Breast epithelium (tissue), 4 donors: ENCODE measurements at regions not wholly inside any gene's neighbourhood (a gene's known extent, or its start where the extent isn't known, plus 50 kb on each side); places are given as distances from the start of the nearest gene placed in this dataset.

Experiments
- DNase-seq, 2 donors: peaks; one replicate each; pipeline ENCODE4 v3.0.0-alpha.2; 2019; ENCODE audit warnings: low spot score in 2 of 2
- H3K27ac ChIP-seq, 2 donors: fragments of 200-600 bp; sonication (generic) in 1 of 2; one replicate each; pipeline ENCODE4 v1.5.1; 2016 to 2019; ENCODE audit warnings: mild to moderate bottlenecking in 1 of 2
- H3K27me3 ChIP-seq, 2 donors: fragments of 200-600 bp; sonication (generic) in 1 of 2; one replicate each; pipeline versions ENCODE4 v1.5.1 to v1.6.0; 2017 to 2019; ENCODE audit warnings: control low read depth in 1 of 2, mild to moderate bottlenecking in 1 of 2
- H3K36me3 ChIP-seq: fragments of 200-600 bp; one replicate; pipeline ENCODE4 v1.5.1; 2019
- H3K4me1 ChIP-seq, 2 donors: fragments of 200-600 bp; sonication (generic); one replicate each; pipeline ENCODE4 v1.5.1; 2016 to 2019; ENCODE audit warnings: control low read depth in 1 of 2
- H3K4me3 ChIP-seq, 3 donors: fragments of 200-600 bp; sonication (generic); 1 replicate in 2 of 3; 2 replicates in 1 of 3; pipeline ENCODE4 v1.5.1; 2016 to 2019; ENCODE audit warnings: mild to moderate bottlenecking in 3 of 3, moderate library complexity in 2 of 3
- H3K9me3 ChIP-seq, 2 donors: fragments of 200-600 bp; sonication (generic) in 1 of 2; one replicate each; pipeline ENCODE4 v1.5.1; 2016 to 2019; ENCODE audit warnings: control low read depth in 1 of 2
- CTCF ChIP-seq, 3 donors: fragments of 450-650 bp; IDR thresholded peaks; one replicate each; pipeline ENCODE4 v1.5.1; 2016 to 2017; ENCODE audit warnings: antibody characterized with exemption in 3 of 3, mild to moderate bottlenecking in 3 of 3, moderate library complexity in 3 of 3
- POLR2A ChIP-seq: fragments of 450-650 bp; IDR thresholded peaks from one replicate; pipeline ENCODE4 v1.6.1; 2016; ENCODE audit warnings: antibody characterized with exemption, mild to moderate bottlenecking, moderate library complexity
- POLR2AphosphoS5 ChIP-seq, 3 donors: sonication (generic); formaldehyde crosslinking; IDR thresholded peaks; one replicate each; pipeline ENCODE4 v1.6.1; 2017; ENCODE audit warnings: antibody characterized with exemption in 3 of 3
- intact Hi-C: fragments of 100-400 bp; cut with DNase I; formaldehyde crosslinking; loops from one replicate; pipeline ENCODE4 v1.15.1; 2023; ENCODE audit warnings: low total_unique reads

- H3K4me1 ChIP-seq, result no peaks in the 10 kb centered on the region
- TF ChIP-seq POLR2A (no peak), CTCF (IDR thresholded peaks at IDR 0.05) (no peak)
- no peak overlapping the region for H3K4me3 ChIP-seq
- intact Hi-C loops, result no loop called here
- no peak overlapping the region for H3K27ac ChIP-seq
- H3K27me3 ChIP-seq, result no peaks in the 10 kb centered on the region
- DNase-seq, result no peak
- no peaks in the 10 kb centered on the region for H3K9me3 ChIP-seq
- H3K36me3 ChIP-seq, result no peaks in the 10 kb centered on the region
These were observed 133.2 kb downstream of the LARP7 start for GRCh38 chr4:112770114-112770513.

- Histone ChIP-seq H3K4me3 (no peak overlapping the region), H3K27me3 (no peaks in the 10 kb centered on the region), H3K36me3 (no peaks in the 10 kb centered on the region), H3K9me3 (no peaks in the 10 kb centered on the region), H3K27ac (no peak overlapping the region), H3K4me1 (no peaks in the 10 kb centered on the region)
- no peak for DNase-seq
- TF ChIP-seq CTCF (IDR thresholded peaks at IDR 0.05) (no peak), POLR2A (no peak), POLR2AphosphoS5 (IDR thresholded peaks at IDR 0.05) (no peak)
- intact Hi-C loops, result no loop called here
These were observed 138.9 kb downstream of the LARP7 start for GRCh38 chr4:112775801-112776200.

GRCh38 chr4:112776535-112776934 is 139.6 kb downstream of the LARP7 start:
- no peak for DNase-seq
- no peaks in the 10 kb centered on the region for H3K4me1 ChIP-seq
- no peak overlapping the region for H3K27ac ChIP-seq
- TF ChIP-seq POLR2A, result no peak
- no peak for TF ChIP-seq CTCF (IDR thresholded peaks at IDR 0.05)
- TF ChIP-seq POLR2AphosphoS5 (IDR thresholded peaks at IDR 0.05), result no peak
- intact Hi-C loops, result no loop called here
- no peaks in the 10 kb centered on the region for H3K27me3 ChIP-seq
- no peaks in the 10 kb centered on the region for H3K9me3 ChIP-seq
- H3K36me3 ChIP-seq, result no peaks in the 10 kb centered on the region
- no peak overlapping the region for H3K4me3 ChIP-seq

DNA sequence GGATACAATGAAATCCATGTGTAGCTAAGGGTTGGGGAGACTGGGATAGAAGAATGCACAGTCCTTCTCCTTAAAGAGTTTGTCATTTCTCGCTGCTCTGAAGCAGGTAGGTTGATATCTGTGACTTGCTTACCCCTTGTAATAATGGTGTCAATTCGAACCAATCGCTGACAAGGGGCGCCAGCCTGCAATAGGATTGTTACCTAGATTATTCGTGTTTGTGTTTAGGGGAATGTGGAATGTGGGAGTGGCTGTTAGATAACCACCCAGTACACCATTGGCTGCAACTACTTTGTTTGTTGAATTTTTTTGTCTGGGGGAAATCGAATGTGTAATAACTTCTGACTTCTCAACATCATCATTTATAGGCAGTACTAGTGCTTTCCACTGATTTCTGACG is 141.6 kb downstream of the LARP7 start:
- no peaks in the 10 kb centered on the region for H3K36me3 ChIP-seq
- H3K4me3 ChIP-seq, result no peak overlapping the region
- TF ChIP-seq CTCF (IDR thresholded peaks at IDR 0.05), result no peak
- no peak for TF ChIP-seq POLR2AphosphoS5 (IDR thresholded peaks at IDR 0.05)
- H3K4me1 ChIP-seq, result no peaks in the 10 kb centered on the region
- no peak for DNase-seq
- intact Hi-C loops, result no loop called here
- H3K27ac ChIP-seq, result no peak overlapping the region
- no peaks in the 10 kb centered on the region for H3K27me3 ChIP-seq
- no peaks in the 10 kb centered on the region for H3K9me3 ChIP-seq

DNA sequence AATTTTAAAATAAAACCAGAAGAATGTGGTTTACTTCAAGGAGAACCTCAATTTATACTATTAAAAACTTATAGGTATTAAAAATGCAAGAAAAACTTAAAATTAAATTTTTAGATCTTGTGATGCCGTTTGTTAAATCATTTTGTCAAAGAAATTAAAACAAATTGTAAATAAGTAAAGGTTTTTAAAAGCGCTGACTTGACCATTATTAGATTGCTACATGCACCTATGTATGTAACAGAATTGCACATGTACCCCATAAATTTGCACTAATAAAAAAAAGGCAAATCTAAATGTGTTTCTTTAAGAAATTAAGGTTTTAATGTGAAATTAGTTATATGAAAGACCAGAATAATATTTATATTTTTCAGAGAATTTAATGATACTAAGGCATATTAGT is 156.1 kb downstream of the LARP7 start:
- H3K27ac ChIP-seq, result no peak overlapping the region

More for the DNA sequence above, 156.1 kb downstream of the LARP7 start:
- Histone ChIP-seq H3K4me1 (no peaks in the 10 kb centered on the region), H3K4me3 (no peak overlapping the region), H3K27me3 (no peaks in the 10 kb centered on the region), H3K36me3 (no peaks in the 10 kb centered on the region), H3K9me3 (no peaks in the 10 kb centered on the region)
- TF ChIP-seq CTCF (IDR thresholded peaks at IDR 0.05), result no peak
- TF ChIP-seq POLR2AphosphoS5 (IDR thresholded peaks at IDR 0.05), result no peak
- no peak for TF ChIP-seq POLR2A
- intact Hi-C loops, result no loop called here
- no peak for DNase-seq
